NT2/D1 (cell line): ENCODE measurements at regions not wholly inside any gene's neighbourhood (a gene's known extent, or its start where the extent isn't known, plus 50 kb on each side); places are given as distances from the start of the nearest gene placed in this dataset.

Experiments used
- DNase-seq: peaks from one replicate; pipeline ENCODE4 v3.0.0-alpha.2; 2011; ENCODE audit warnings: low read depth, low spot score
- H3K27me3 ChIP-seq: 2 replicates; pipeline ENCODE4 v1.6.0; 2011; ENCODE audit warnings: mild to moderate bottlenecking; ENCODE audit not compliant: insufficient read length, insufficient read depth
- H3K36me3 ChIP-seq: 2 replicates; pipeline ENCODE4 v1.6.1; 2011; ENCODE audit warnings: mild to moderate bottlenecking, low read length, mixed read lengths; ENCODE audit not compliant: insufficient read depth, insufficient read length
- H3K4me1 ChIP-seq: 2 replicates; pipeline ENCODE4 v1.5.1; 2011; ENCODE audit not compliant: insufficient read depth, insufficient read length
- H3K4me3 ChIP-seq: 2 replicates; pipeline ENCODE4 v1.5.1; 2011; ENCODE audit warnings: low read depth; ENCODE audit not compliant: insufficient read length
- H3K9ac ChIP-seq: 2 replicates; pipeline ENCODE4 v1.6.0; 2011; ENCODE audit warnings: low read depth; ENCODE audit not compliant: insufficient read length
- H3K9me3 ChIP-seq: 2 replicates; pipeline ENCODE4 v1.5.1; 2011; ENCODE audit warnings: mild to moderate bottlenecking, low read length; ENCODE audit not compliant: insufficient read depth
- SUZ12 ChIP-seq: IDR thresholded peaks from 2 replicates; pipeline ENCODE4 v1.6.1; 2011; ENCODE audit not compliant: insufficient read length, insufficient read depth; ENCODE audit errors: extremely low read depth
- YY1 ChIP-seq: IDR thresholded peaks from 2 replicates; pipeline ENCODE4 v1.6.1; 2011; ENCODE audit not compliant: insufficient read length, insufficient read depth
- ZNF274 ChIP-seq: IDR thresholded peaks from 2 replicates; pipeline ENCODE4 v1.6.1; 2011; ENCODE audit warnings: mild to moderate bottlenecking, low read depth, low read length

- DNase-seq, result no peak
- H3K9me3 ChIP-seq, result no peaks in the 10 kb centered on the region
These were observed 107.4 kb downstream of the PXDC1 start for GRCh38 chr6:3643921-3644738.

GRCh38 chr6:3640868-3641267 lies 110.6 kb downstream of the PXDC1 start:
- Histone ChIP-seq H3K9ac (no peak overlapping the region), H3K27me3 (no peaks in the 10 kb centered on the region), H3K9me3 (peaks cover 8% of the 10 kb centered on the region; the same call in 1 of the 2 replicates), H3K36me3 (no peaks in the 10 kb centered on the region), H3K4me3 (no peak overlapping the region), H3K4me1 (peaks cover 4% of the 10 kb centered on the region)
- no peak for DNase-seq
- TF ChIP-seq YY1 (no peak), ZNF274 (no peak), SUZ12 (no peak)

More at GRCh38 chr6:3643921-3644738, 107.4 kb downstream of the PXDC1 start:
- no peak overlapping the region for H3K4me3 ChIP-seq
- H3K9ac ChIP-seq, result no peak overlapping the region
- H3K27me3 ChIP-seq, result no peaks in the 10 kb centered on the region
- peaks cover 4% of the 10 kb centered on the region for H3K4me1 ChIP-seq
- H3K36me3 ChIP-seq, result no peaks in the 10 kb centered on the region
- TF ChIP-seq SUZ12 (no peak), YY1 (no peak), ZNF274 (no peak)

GRCh38 chr6:3638662-3639061 lies 112.9 kb downstream of the PXDC1 start:
- no peak for DNase-seq
- H3K4me3 ChIP-seq, result no peak overlapping the region
- no peak overlapping the region for H3K9ac ChIP-seq
- no peaks in the 10 kb centered on the region for H3K36me3 ChIP-seq
- H3K4me1 ChIP-seq, result peaks cover under 1% of the 10 kb centered on the region
- no peaks in the 10 kb centered on the region for H3K27me3 ChIP-seq
- TF ChIP-seq ZNF274, result no peak
- no peak for TF ChIP-seq YY1
- TF ChIP-seq SUZ12, result no peak
- peaks cover 8% of the 10 kb centered on the region; the same call in 1 of the 2 replicates for H3K9me3 ChIP-seq

- H3K27me3 ChIP-seq, result no peaks in the 10 kb centered on the region
- no peak for TF ChIP-seq YY1
- TF ChIP-seq SUZ12, result no peak
- TF ChIP-seq ZNF274, result no peak
- DNase-seq, result no peak
- H3K4me3 ChIP-seq, result no peak overlapping the region
- no peaks in the 10 kb centered on the region for H3K4me1 ChIP-seq
- no peaks in the 10 kb centered on the region for H3K36me3 ChIP-seq
- H3K9me3 ChIP-seq, result peaks cover 8% of the 10 kb centered on the region; the same call in 1 of the 2 replicates
- no peak overlapping the region for H3K9ac ChIP-seq
These were observed 115.5 kb downstream of the PXDC1 start for GRCh38 chr6:3636060-3636459.

GRCh38 chr6:3635482-3635881 lies 116.0 kb downstream of the PXDC1 start:
- TF ChIP-seq SUZ12 (no peak), ZNF274 (no peak), YY1 (no peak)
- DNase-seq, result no peak
- Histone ChIP-seq H3K36me3 (no peaks in the 10 kb centered on the region), H3K9me3 (peaks cover 8% of the 10 kb centered on the region; the same call in 1 of the 2 replicates), H3K4me1 (no peaks in the 10 kb centered on the region), H3K27me3 (no peaks in the 10 kb centered on the region), H3K9ac (no peak overlapping the region), H3K4me3 (no peak overlapping the region)

- Histone ChIP-seq H3K36me3 (no peaks in the 10 kb centered on the region), H3K9ac (no peak overlapping the region), H3K27me3 (no peaks in the 10 kb centered on the region), H3K4me1 (no peaks in the 10 kb centered on the region), H3K4me3 (no peak overlapping the region), H3K9me3 (peaks cover 8% of the 10 kb centered on the region; the same call in 1 of the 2 replicates)
- TF ChIP-seq ZNF274, result no peak
- no peak for TF ChIP-seq SUZ12
- no peak for TF ChIP-seq YY1
- no peak for DNase-seq
These were observed 117.2 kb downstream of the PXDC1 start for GRCh38 chr6:3634280-3634816.

- Histone ChIP-seq H3K9ac (no peak overlapping the region), H3K27me3 (no peaks in the 10 kb centered on the region), H3K36me3 (no peaks in the 10 kb centered on the region), H3K4me1 (no peaks in the 10 kb centered on the region), H3K9me3 (peaks cover 7% of the 10 kb centered on the region; the same call in 1 of the 2 replicates), H3K4me3 (no peak overlapping the region)
- TF ChIP-seq YY1, result no peak
- TF ChIP-seq SUZ12, result no peak
- no peak for TF ChIP-seq ZNF274
- no peak for DNase-seq
These were observed 117.8 kb downstream of the PXDC1 start for GRCh38 chr6:3633711-3634110.
